ENCODE measurements at regions not wholly inside any gene's neighbourhood (a gene's known extent, or its start where the extent isn't known, plus 50 kb on each side); places are given as distances from the start of the nearest gene placed in this dataset.

GRCh38 chr13:22027566-22027965, 356.7 kb downstream of the FGF9 start:
- WGBS, 2 experiments (ENCODE audit: insufficient coverage in 2 of 2), result 73 to 88% methylated on average over 6 to 8 of the region's 8 CpGs
- no peaks in the 10 kb centered on the region for H3K4me1 ChIP-seq (ENCODE audit: control insufficient read depth, insufficient read depth, low read length, poor library complexity, severe bottlenecking)
- H3K9me3 ChIP-seq (ENCODE audit: control insufficient read depth, low read length), result no peaks in the 10 kb centered on the region
- H3K36me3 ChIP-seq (ENCODE audit: control insufficient read depth, insufficient read depth, low read length), result no peaks in the 10 kb centered on the region
- H3K4me3 ChIP-seq (ENCODE audit: extremely low read depth, insufficient read depth, low read length, poor library complexity, severe bottlenecking), result no peak overlapping the region
- peak overlapping the region; percentile 0 for H3K27ac ChIP-seq (ENCODE audit: low read depth, low read length, severe bottlenecking)

- no peak overlapping the region for H3K4me3 ChIP-seq (ENCODE audit: extremely low read depth, insufficient read depth, low read length, poor library complexity, severe bottlenecking)
- H3K36me3 ChIP-seq (ENCODE audit: control insufficient read depth, insufficient read depth, low read length), result no peaks in the 10 kb centered on the region
- H3K4me1 ChIP-seq (ENCODE audit: control insufficient read depth, insufficient read depth, low read length, poor library complexity, severe bottlenecking), result no peaks in the 10 kb centered on the region
- no peak overlapping the region for H3K27ac ChIP-seq (ENCODE audit: low read depth, low read length, severe bottlenecking)
- 82 to 90% methylated on average over 4 to 6 of the region's 7 CpGs for WGBS, 2 experiments (ENCODE audit: insufficient coverage in 2 of 2)
- H3K9me3 ChIP-seq (ENCODE audit: control insufficient read depth, low read length), result no peaks in the 10 kb centered on the region
Observed at GRCh38 chr13:22028831-22029230, 358.0 kb downstream of the FGF9 start.

GRCh38 chr13:22030321-22030720, 359.4 kb downstream of the FGF9 start:
- 93 to 94% methylated on average over 6 of the region's 6 CpGs for WGBS, 2 experiments (ENCODE audit: insufficient coverage in 2 of 2)
- Histone ChIP-seq H3K9me3 (ENCODE audit: control insufficient read depth, low read length) (no peaks in the 10 kb centered on the region), H3K36me3 (ENCODE audit: control insufficient read depth, insufficient read depth, low read length) (no peaks in the 10 kb centered on the region), H3K4me1 (ENCODE audit: control insufficient read depth, insufficient read depth, low read length, poor library complexity, severe bottlenecking) (no peaks in the 10 kb centered on the region), H3K27ac (ENCODE audit: low read depth, low read length, severe bottlenecking) (no peak overlapping the region), H3K4me3 (ENCODE audit: extremely low read depth, insufficient read depth, low read length, poor library complexity, severe bottlenecking) (no peak overlapping the region)

GRCh38 chr13:22031702-22032286, 360.9 kb downstream of the FGF9 start:
- WGBS, 2 experiments (ENCODE audit: insufficient coverage in 2 of 2), result 71 to 91% methylated on average over 2 to 3 of the region's 5 CpGs
- Histone ChIP-seq H3K9me3 (ENCODE audit: control insufficient read depth, low read length) (no peaks in the 10 kb centered on the region), H3K36me3 (ENCODE audit: control insufficient read depth, insufficient read depth, low read length) (no peaks in the 10 kb centered on the region), H3K27ac (ENCODE audit: low read depth, low read length, severe bottlenecking) (no peak overlapping the region), H3K4me1 (ENCODE audit: control insufficient read depth, insufficient read depth, low read length, poor library complexity, severe bottlenecking) (no peaks in the 10 kb centered on the region), H3K4me3 (ENCODE audit: extremely low read depth, insufficient read depth, low read length, poor library complexity, severe bottlenecking) (no peak overlapping the region)

- H3K27ac ChIP-seq (ENCODE audit: low read depth, low read length, severe bottlenecking), result no peak overlapping the region
- H3K9me3 ChIP-seq (ENCODE audit: control insufficient read depth, low read length), result no peaks in the 10 kb centered on the region
- H3K36me3 ChIP-seq (ENCODE audit: control insufficient read depth, insufficient read depth, low read length), result no peaks in the 10 kb centered on the region
- no peaks in the 10 kb centered on the region for H3K4me1 ChIP-seq (ENCODE audit: control insufficient read depth, insufficient read depth, low read length, poor library complexity, severe bottlenecking)
- H3K4me3 ChIP-seq (ENCODE audit: extremely low read depth, insufficient read depth, low read length, poor library complexity, severe bottlenecking), result no peak overlapping the region
- 91 to 93% methylated on average over 4 to 5 of the region's 6 CpGs for WGBS, 2 experiments (ENCODE audit: insufficient coverage in 2 of 2)
Observed at GRCh38 chr13:22032905-22033304, 362.0 kb downstream of the FGF9 start.

- Histone ChIP-seq H3K4me3 (ENCODE audit: extremely low read depth, insufficient read depth, low read length, poor library complexity, severe bottlenecking) (no peak overlapping the region), H3K36me3 (ENCODE audit: control insufficient read depth, insufficient read depth, low read length) (no peaks in the 10 kb centered on the region)
Observed at GRCh38 chr13:22039961-22040360, 369.1 kb downstream of the FGF9 start.

GRCh38 chr13:22040810-22041364, 370.0 kb downstream of the FGF9 start:
- 88 to 89% methylated on average over 20 to 22 of the region's 23 CpGs for WGBS, 2 experiments (ENCODE audit: insufficient coverage in 2 of 2)
- H3K9me3 ChIP-seq (ENCODE audit: control insufficient read depth, low read length), result no peaks in the 10 kb centered on the region
- H3K4me3 ChIP-seq (ENCODE audit: extremely low read depth, insufficient read depth, low read length, poor library complexity, severe bottlenecking), result peak overlapping the region; percentile 8
- no peaks in the 10 kb centered on the region for H3K36me3 ChIP-seq (ENCODE audit: control insufficient read depth, insufficient read depth, low read length)
- H3K27ac ChIP-seq (ENCODE audit: low read depth, low read length, severe bottlenecking), result no peak overlapping the region
- H3K4me1 ChIP-seq (ENCODE audit: control insufficient read depth, insufficient read depth, low read length, poor library complexity, severe bottlenecking), result no peaks in the 10 kb centered on the region

More at GRCh38 chr13:22039961-22040360, 369.1 kb downstream of the FGF9 start:
- no peak overlapping the region for H3K27ac ChIP-seq (ENCODE audit: low read depth, low read length, severe bottlenecking)
- no peaks in the 10 kb centered on the region for H3K9me3 ChIP-seq (ENCODE audit: control insufficient read depth, low read length)
- H3K4me1 ChIP-seq (ENCODE audit: control insufficient read depth, insufficient read depth, low read length, poor library complexity, severe bottlenecking), result no peaks in the 10 kb centered on the region

- Histone ChIP-seq H3K4me1 (ENCODE audit: control insufficient read depth, insufficient read depth, low read length, poor library complexity, severe bottlenecking) (no peaks in the 10 kb centered on the region), H3K27ac (ENCODE audit: low read depth, low read length, severe bottlenecking) (no peak overlapping the region), H3K4me3 (ENCODE audit: extremely low read depth, insufficient read depth, low read length, poor library complexity, severe bottlenecking) (no peak overlapping the region), H3K36me3 (ENCODE audit: control insufficient read depth, insufficient read depth, low read length) (no peaks in the 10 kb centered on the region), H3K9me3 (ENCODE audit: control insufficient read depth, low read length) (no peaks in the 10 kb centered on the region)
- WGBS, 2 experiments (ENCODE audit: insufficient coverage in 2 of 2), result 88 to 100% methylated on average over 2 of the region's 2 CpGs
Observed at GRCh38 chr13:22041741-22042140, 370.9 kb downstream of the FGF9 start.

GRCh38 chr13:22047082-22047784, 376.4 kb downstream of the FGF9 start:
- Histone ChIP-seq H3K4me1 (ENCODE audit: control insufficient read depth, insufficient read depth, low read length, poor library complexity, severe bottlenecking) (no peaks in the 10 kb centered on the region), H3K4me3 (ENCODE audit: extremely low read depth, insufficient read depth, low read length, poor library complexity, severe bottlenecking) (no peak overlapping the region)

DNA sequence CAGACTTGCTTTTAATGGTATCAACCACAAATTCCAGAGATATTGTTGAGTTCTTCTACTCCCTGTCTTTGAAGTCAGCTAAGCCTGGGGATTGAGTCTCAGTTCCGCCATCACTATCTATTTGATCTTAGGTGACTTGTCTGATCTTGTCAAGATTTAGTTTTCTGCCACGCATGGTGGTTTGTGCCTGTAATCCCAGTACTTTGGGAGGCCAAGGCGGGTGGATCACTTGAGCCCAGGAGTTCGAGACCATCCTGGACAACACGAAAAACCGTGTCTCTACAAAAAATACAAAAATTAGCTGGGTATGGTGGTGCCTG, 376.9 kb downstream of the FGF9 start:
- Histone ChIP-seq H3K36me3 (ENCODE audit: control insufficient read depth, insufficient read depth, low read length) (no peaks in the 10 kb centered on the region), H3K4me1 (ENCODE audit: control insufficient read depth, insufficient read depth, low read length, poor library complexity, severe bottlenecking) (no peaks in the 10 kb centered on the region), H3K4me3 (ENCODE audit: extremely low read depth, insufficient read depth, low read length, poor library complexity, severe bottlenecking) (no peak overlapping the region), H3K27ac (ENCODE audit: low read depth, low read length, severe bottlenecking) (no peak overlapping the region), H3K9me3 (ENCODE audit: control insufficient read depth, low read length) (no peaks in the 10 kb centered on the region)
- 90 to 100% methylated on average over 6 of the region's 6 CpGs for whole genome bisulfite sequencing, 2 experiments (ENCODE audit: insufficient coverage in 2 of 2)

More at GRCh38 chr13:22047082-22047784, 376.4 kb downstream of the FGF9 start:
- Histone ChIP-seq H3K9me3 (ENCODE audit: control insufficient read depth, low read length) (no peaks in the 10 kb centered on the region), H3K27ac (ENCODE audit: low read depth, low read length, severe bottlenecking) (no peak overlapping the region), H3K36me3 (ENCODE audit: control insufficient read depth, insufficient read depth, low read length) (no peaks in the 10 kb centered on the region)
- WGBS, 2 experiments (ENCODE audit: insufficient coverage in 2 of 2), result 95 to 100% methylated on average over 1 to 2 of the region's 2 CpGs

DNA sequence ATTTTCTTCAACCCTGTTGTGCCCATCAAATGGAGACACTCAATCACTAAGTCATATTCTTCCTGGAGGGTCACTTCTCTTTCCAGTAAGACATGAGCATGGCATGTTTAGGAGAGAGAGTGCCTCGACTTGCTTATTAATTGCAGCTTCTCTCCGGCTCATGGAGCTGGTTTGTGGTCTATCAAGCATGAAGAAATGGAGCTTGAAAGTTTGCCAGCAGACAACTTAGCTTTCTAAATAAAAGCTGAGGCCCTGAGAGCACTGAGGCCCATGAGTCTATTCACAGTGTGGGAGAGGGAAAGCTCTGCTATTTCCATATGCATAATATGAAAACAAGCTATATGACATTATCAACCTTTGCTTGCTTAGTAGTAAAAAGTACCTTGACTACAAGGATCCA, 378.5 kb downstream of the FGF9 start:
- Histone ChIP-seq H3K4me3 (ENCODE audit: extremely low read depth, insufficient read depth, low read length, poor library complexity, severe bottlenecking) (no peak overlapping the region), H3K9me3 (ENCODE audit: control insufficient read depth, low read length) (no peaks in the 10 kb centered on the region), H3K4me1 (ENCODE audit: control insufficient read depth, insufficient read depth, low read length, poor library complexity, severe bottlenecking) (no peaks in the 10 kb centered on the region), H3K36me3 (ENCODE audit: control insufficient read depth, insufficient read depth, low read length) (no peaks in the 10 kb centered on the region), H3K27ac (ENCODE audit: low read depth, low read length, severe bottlenecking) (no peak overlapping the region)
- 92 to 93% methylated on average over 2 of the region's 2 CpGs for WGBS, 2 experiments (ENCODE audit: insufficient coverage in 2 of 2)

Measured in mesodermal cell (in vitro differentiated cells).